ENCODE measurements at regions not wholly inside any gene's neighbourhood (a gene's known extent, or its start where the extent isn't known, plus 50 kb on each side); places are given as distances from the start of the nearest gene placed in this dataset.

DNA sequence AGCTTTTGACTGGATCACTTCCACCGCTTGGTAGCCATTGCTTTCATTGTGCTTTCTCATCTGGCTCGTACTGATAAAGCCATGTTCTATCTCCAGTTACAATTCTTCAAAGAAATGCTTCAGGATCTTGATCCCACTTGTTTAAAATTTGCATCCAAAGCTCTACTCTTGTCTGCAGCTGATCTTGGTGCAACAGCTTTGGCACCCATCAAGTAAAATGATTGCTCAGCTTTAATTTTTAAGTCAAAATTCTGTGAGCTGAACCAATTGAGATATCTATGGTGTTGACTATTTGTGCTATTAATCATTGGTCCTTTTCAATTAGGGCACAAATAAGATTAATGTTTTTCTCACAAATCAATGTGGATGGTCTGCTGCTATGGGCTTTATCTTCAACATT lies 54.8 kb upstream of the DUSP10 start:
- Histone ChIP-seq H3K9ac (ENCODE audit: insufficient read length, low read depth) (no peak overlapping the region), H3K27me3 (ENCODE audit: insufficient read depth, insufficient read length) (no peaks in the 10 kb centered on the region), H3K9me3 (ENCODE audit: insufficient read depth, low read length) (peaks cover 7% of the 10 kb centered on the region), H3K4me1 (ENCODE audit: insufficient read depth, insufficient read length) (peaks cover 6% of the 10 kb centered on the region), H3K36me3 (ENCODE audit: insufficient read depth, insufficient read length, low read length) (no peaks in the 10 kb centered on the region), H3K4me3 (ENCODE audit: insufficient read length, low read depth) (no peak overlapping the region)
- TF ChIP-seq ZNF274 (IDR thresholded peaks at IDR 0.05; ENCODE audit: low read depth, low read length), result no peak
- TF ChIP-seq SUZ12 (IDR thresholded peaks at IDR 0.05; ENCODE audit: extremely low read depth, insufficient read depth, insufficient read length), result no peak
- TF ChIP-seq YY1 (IDR thresholded peaks at IDR 0.05; ENCODE audit: insufficient read depth, insufficient read length), result no peak
- no peak for DNase-seq (ENCODE audit: low read depth, low spot score)

DNA sequence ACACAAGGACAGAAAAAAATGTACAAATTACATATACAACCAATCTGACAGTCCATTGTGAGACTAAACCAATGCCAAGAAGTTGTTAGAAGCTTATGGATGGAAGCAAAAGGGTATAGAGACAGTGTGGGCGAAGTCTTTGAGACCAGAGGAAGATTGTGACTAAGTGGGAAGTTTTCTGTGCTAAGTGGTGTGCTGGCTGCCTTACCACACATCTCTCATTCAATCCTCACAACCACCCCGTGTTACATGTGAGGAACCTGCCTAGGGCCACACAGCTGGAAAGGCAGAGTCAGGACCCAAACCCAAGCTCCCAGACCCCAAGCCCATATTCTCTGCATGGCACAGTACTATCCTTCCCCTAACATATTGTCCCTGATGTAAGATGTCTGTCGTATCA lies 53.5 kb upstream of the DUSP10 start:
- TF ChIP-seq YY1 (IDR thresholded peaks at IDR 0.05; ENCODE audit: insufficient read depth, insufficient read length), result no peak
- TF ChIP-seq ZNF274 (IDR thresholded peaks at IDR 0.05; ENCODE audit: low read depth, low read length), result no peak
- no peak for TF ChIP-seq SUZ12 (IDR thresholded peaks at IDR 0.05; ENCODE audit: extremely low read depth, insufficient read depth, insufficient read length)
- Histone ChIP-seq H3K4me1 (ENCODE audit: insufficient read depth, insufficient read length) (no peaks in the 10 kb centered on the region), H3K9ac (ENCODE audit: insufficient read length, low read depth) (no peak overlapping the region)

DNA sequence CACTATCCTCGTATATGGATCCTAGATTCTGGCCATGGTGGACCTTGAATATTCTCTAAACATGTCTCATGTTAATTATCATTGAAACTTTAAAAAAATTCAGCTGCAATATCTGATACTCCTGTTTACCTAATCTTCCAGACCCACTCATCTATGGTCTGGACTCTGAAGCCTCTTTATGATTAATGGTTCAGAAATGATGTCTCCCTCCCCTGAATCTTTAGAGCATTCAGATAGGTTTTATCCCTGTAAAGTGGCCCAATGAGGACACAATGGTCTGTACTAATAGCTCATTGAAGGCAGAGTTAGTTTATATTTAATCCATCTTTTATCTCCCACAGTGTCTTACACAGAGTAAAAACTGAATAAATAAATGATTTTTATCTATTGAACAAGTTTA lies 53.0 kb upstream of the DUSP10 start:
- peaks cover 6% of the 10 kb centered on the region for H3K9me3 ChIP-seq (ENCODE audit: insufficient read depth, low read length)
- TF ChIP-seq SUZ12 (IDR thresholded peaks at IDR 0.05; ENCODE audit: extremely low read depth, insufficient read depth, insufficient read length) (no peak), YY1 (IDR thresholded peaks at IDR 0.05; ENCODE audit: insufficient read depth, insufficient read length) (no peak), ZNF274 (IDR thresholded peaks at IDR 0.05; ENCODE audit: low read depth, low read length) (no peak)
- no peaks in the 10 kb centered on the region for H3K27me3 ChIP-seq (ENCODE audit: insufficient read depth, insufficient read length)
- no peak overlapping the region for H3K4me3 ChIP-seq (ENCODE audit: insufficient read length, low read depth)
- DNase-seq (ENCODE audit: low read depth, low spot score), result no peak
- no peaks in the 10 kb centered on the region for H3K36me3 ChIP-seq (ENCODE audit: insufficient read depth, insufficient read length, low read length)
- H3K4me1 ChIP-seq (ENCODE audit: insufficient read depth, insufficient read length), result no peaks in the 10 kb centered on the region
- no peak overlapping the region for H3K9ac ChIP-seq (ENCODE audit: insufficient read length, low read depth)

More for the DNA sequence above, 53.5 kb upstream of the DUSP10 start:
- Histone ChIP-seq H3K36me3 (ENCODE audit: insufficient read depth, insufficient read length, low read length) (no peaks in the 10 kb centered on the region), H3K9me3 (ENCODE audit: insufficient read depth, low read length) (peaks cover 7% of the 10 kb centered on the region), H3K27me3 (ENCODE audit: insufficient read depth, insufficient read length) (no peaks in the 10 kb centered on the region), H3K4me3 (ENCODE audit: insufficient read length, low read depth) (no peak overlapping the region)
- DNase-seq (ENCODE audit: low read depth, low spot score), result no peak

DNA sequence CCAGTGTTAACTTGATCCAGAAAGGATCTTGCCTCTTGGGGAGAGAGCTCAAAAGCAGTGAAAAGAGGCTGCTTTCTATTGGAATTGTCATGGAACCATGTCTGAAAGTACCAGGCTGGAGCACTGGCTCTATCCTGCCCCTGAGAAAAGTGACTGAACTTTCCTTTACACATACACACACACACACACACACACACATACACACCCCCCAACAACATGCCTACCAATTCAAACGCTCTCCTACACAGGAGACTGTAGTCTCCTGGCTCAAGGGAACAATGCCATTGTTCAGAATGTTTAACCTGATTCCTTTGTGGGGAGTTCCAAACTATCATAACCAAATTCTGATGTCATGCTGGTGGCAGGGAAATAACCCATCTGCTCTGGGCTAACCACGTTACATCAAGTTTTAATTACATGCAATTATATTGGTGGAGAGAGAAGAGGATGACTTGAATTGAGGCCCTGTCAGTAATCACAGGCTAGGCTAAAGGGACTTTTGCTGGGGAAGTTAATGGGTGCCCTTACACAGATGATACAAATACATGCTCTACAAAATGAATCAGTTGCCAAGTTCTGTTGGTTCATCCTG lies 52.3 kb upstream of the DUSP10 start:
- Histone ChIP-seq H3K27me3 (ENCODE audit: insufficient read depth, insufficient read length) (no peaks in the 10 kb centered on the region), H3K9ac (ENCODE audit: insufficient read length, low read depth) (no peak overlapping the region), H3K36me3 (ENCODE audit: insufficient read depth, insufficient read length, low read length) (no peaks in the 10 kb centered on the region), H3K4me3 (ENCODE audit: insufficient read length, low read depth) (no peak overlapping the region), H3K4me1 (ENCODE audit: insufficient read depth, insufficient read length) (no peaks in the 10 kb centered on the region), H3K9me3 (ENCODE audit: insufficient read depth, low read length) (no peaks in the 10 kb centered on the region)
- TF ChIP-seq SUZ12 (IDR thresholded peaks at IDR 0.05; ENCODE audit: extremely low read depth, insufficient read depth, insufficient read length), result no peak
- TF ChIP-seq ZNF274 (IDR thresholded peaks at IDR 0.05; ENCODE audit: low read depth, low read length), result no peak
- TF ChIP-seq YY1 (IDR thresholded peaks at IDR 0.05; ENCODE audit: insufficient read depth, insufficient read length), result no peak
- DNase-seq (ENCODE audit: low read depth, low spot score), result no peak

DNA sequence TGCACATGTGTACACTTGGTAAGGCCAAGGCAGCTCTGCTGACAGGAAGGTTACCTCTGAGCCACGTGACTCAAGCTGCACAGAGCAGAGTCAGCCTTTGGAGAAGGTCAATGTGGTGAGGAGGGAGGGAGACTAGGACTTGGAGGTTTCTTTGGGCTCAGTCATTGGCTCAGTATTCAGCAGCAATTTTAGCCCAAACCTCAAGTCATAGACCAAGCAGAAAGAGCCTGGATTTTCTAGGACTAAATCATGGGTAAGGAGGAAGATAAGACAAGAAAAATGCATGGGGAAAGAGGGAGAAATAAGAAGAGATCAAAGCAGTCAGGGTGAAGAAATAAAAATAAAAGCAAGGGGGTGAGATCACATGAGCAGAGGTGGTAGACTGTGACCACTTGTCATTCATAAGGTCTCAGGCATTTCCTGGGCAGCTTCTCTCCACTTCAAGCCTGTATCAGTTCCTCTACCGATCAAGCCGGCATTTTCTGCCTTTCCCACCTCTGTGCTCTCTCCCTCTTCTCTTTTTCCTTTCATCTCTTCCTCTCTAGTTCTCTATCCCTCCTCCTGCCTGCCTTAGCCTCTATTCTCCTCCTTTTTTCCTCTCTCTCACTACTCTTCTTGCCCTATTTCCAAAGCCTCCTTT lies 51.7 kb upstream of the DUSP10 start:
- no peaks in the 10 kb centered on the region for H3K9me3 ChIP-seq (ENCODE audit: insufficient read depth, low read length)
- DNase-seq (ENCODE audit: low read depth, low spot score), result no peak
- TF ChIP-seq ZNF274 (IDR thresholded peaks at IDR 0.05; ENCODE audit: low read depth, low read length) (no peak), YY1 (IDR thresholded peaks at IDR 0.05; ENCODE audit: insufficient read depth, insufficient read length) (no peak), SUZ12 (IDR thresholded peaks at IDR 0.05; ENCODE audit: extremely low read depth, insufficient read depth, insufficient read length) (no peak)
- H3K4me3 ChIP-seq (ENCODE audit: insufficient read length, low read depth), result no peak overlapping the region
- no peaks in the 10 kb centered on the region for H3K27me3 ChIP-seq (ENCODE audit: insufficient read depth, insufficient read length)
- no peaks in the 10 kb centered on the region for H3K4me1 ChIP-seq (ENCODE audit: insufficient read depth, insufficient read length)
- H3K36me3 ChIP-seq (ENCODE audit: insufficient read depth, insufficient read length, low read length), result no peaks in the 10 kb centered on the region
- H3K9ac ChIP-seq (ENCODE audit: insufficient read length, low read depth), result no peak overlapping the region

DNA sequence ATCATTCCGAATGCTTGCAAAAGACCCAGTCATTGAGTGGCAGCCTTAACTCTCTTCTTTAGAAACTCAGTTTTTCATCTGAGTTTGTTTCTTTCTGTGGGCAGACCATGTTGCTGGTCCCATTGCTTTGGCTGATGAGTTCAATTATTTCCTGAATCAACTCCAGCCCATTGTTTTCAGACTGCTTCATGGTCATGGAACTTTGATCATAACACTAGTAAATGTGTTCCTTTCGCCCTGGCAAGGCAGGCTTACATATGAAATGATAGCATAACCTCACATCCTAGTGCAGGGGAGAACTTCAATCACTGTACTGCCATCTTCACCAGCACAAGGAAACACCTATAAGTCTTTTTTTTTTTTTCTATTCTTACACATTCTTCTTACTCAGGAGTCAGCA lies 50.0 kb upstream of the DUSP10 start:
- Histone ChIP-seq H3K36me3 (ENCODE audit: insufficient read depth, insufficient read length, low read length) (no peaks in the 10 kb centered on the region), H3K9ac (ENCODE audit: insufficient read length, low read depth) (no peak overlapping the region)
- DNase-seq (ENCODE audit: low read depth, low spot score), result no peak

More for the DNA sequence above, 50.0 kb upstream of the DUSP10 start:
- TF ChIP-seq ZNF274 (IDR thresholded peaks at IDR 0.05; ENCODE audit: low read depth, low read length) (no peak), YY1 (IDR thresholded peaks at IDR 0.05; ENCODE audit: insufficient read depth, insufficient read length) (no peak), SUZ12 (IDR thresholded peaks at IDR 0.05; ENCODE audit: extremely low read depth, insufficient read depth, insufficient read length) (no peak)
- no peaks in the 10 kb centered on the region for H3K27me3 ChIP-seq (ENCODE audit: insufficient read depth, insufficient read length)
- no peak overlapping the region for H3K4me3 ChIP-seq (ENCODE audit: insufficient read length, low read depth)
- no peaks in the 10 kb centered on the region for H3K4me1 ChIP-seq (ENCODE audit: insufficient read depth, insufficient read length)
- no peaks in the 10 kb centered on the region for H3K9me3 ChIP-seq (ENCODE audit: insufficient read depth, low read length)

Measured in NT2/D1 (cell line).